Stimulated activated naive CD8-positive, alpha-beta T cell treated with anti-CD3 and anti-CD28 coated beads, Interleukin-15, amount 100 ng/mL, for 72 hours (primary cell): ENCODE measurements at regions not wholly inside any gene's neighbourhood (a gene's known extent, or its start where the extent isn't known, plus 50 kb on each side); places are given as distances from the start of the nearest gene placed in this dataset.

Experiments used
- ATAC-seq: fragments of 150-1000 bp; cut with Tn5 transposase; 2 replicates; pipeline ENCODE4 v1.10.0; 2021; ENCODE audit warnings: mild to moderate bottlenecking, moderate library complexity
- DNase-seq, 2 donors: peaks; one replicate each; pipeline ENCODE4 v3.0.0; 2021 to 2022
- H3K27ac Mint-ChIP-seq, 2 donors: one replicate each; pipeline ENCODE4 v1.8.0; 2022; ENCODE audit warnings: mild to moderate bottlenecking in 2 of 2, mixed read lengths in 2 of 2, moderate library complexity in 2 of 2
- H3K27me3 Mint-ChIP-seq: one replicate; pipeline ENCODE4 v1.8.0; 2022; ENCODE audit warnings: mixed read lengths
- H3K4me1 Mint-ChIP-seq: one replicate; pipeline ENCODE4 v1.8.0; 2022; ENCODE audit warnings: mild to moderate bottlenecking, mixed read lengths
- H3K4me3 Mint-ChIP-seq, 2 donors: one replicate each; pipeline ENCODE4 v1.8.0; 2022; ENCODE audit warnings: mild to moderate bottlenecking in 2 of 2, mixed read lengths in 2 of 2, moderate library complexity in 1 of 2
- H3K9me3 Mint-ChIP-seq, 2 donors: one replicate each; pipeline ENCODE4 v1.8.0; 2022; ENCODE audit warnings: mixed read lengths in 2 of 2

GRCh38 chr11:91967691-91968045 lies 256.9 kb upstream of the FAT3 start:
- peaks cover 18 to 22% of the 10 kb centered on the region in 2 donors for H3K9me3 Mint-ChIP-seq
- no peaks in the 10 kb centered on the region for H3K27me3 Mint-ChIP-seq
- H3K4me1 Mint-ChIP-seq, result no peaks in the 10 kb centered on the region
- DNase-seq (no peak), ATAC-seq (no peak)
- H3K4me3 Mint-ChIP-seq, result no peak overlapping the region
- H3K27ac Mint-ChIP-seq, result no peak overlapping the region

- DNase-seq, result no peak
- no peak overlapping the region for H3K4me3 Mint-ChIP-seq
- no peak overlapping the region for H3K27ac Mint-ChIP-seq
- no peak for ATAC-seq
- H3K9me3 Mint-ChIP-seq, result peaks cover 18 to 25% of the 10 kb centered on the region in 2 donors
- H3K4me1 Mint-ChIP-seq, result no peaks in the 10 kb centered on the region
- H3K27me3 Mint-ChIP-seq, result no peaks in the 10 kb centered on the region
Measured at GRCh38 chr11:91967026-91967690, 257.5 kb upstream of the FAT3 start.

- Mint-ChIP-seq H3K4me1 (no peaks in the 10 kb centered on the region), H3K9me3 (peaks cover 17 to 22% of the 10 kb centered on the region in 2 donors), H3K27me3 (no peaks in the 10 kb centered on the region), H3K4me3 (no peak overlapping the region), H3K27ac (no peak overlapping the region)
- no peak for DNase-seq
- no peak for ATAC-seq
Measured at GRCh38 chr11:91966368-91966767, 258.2 kb upstream of the FAT3 start.

DNA sequence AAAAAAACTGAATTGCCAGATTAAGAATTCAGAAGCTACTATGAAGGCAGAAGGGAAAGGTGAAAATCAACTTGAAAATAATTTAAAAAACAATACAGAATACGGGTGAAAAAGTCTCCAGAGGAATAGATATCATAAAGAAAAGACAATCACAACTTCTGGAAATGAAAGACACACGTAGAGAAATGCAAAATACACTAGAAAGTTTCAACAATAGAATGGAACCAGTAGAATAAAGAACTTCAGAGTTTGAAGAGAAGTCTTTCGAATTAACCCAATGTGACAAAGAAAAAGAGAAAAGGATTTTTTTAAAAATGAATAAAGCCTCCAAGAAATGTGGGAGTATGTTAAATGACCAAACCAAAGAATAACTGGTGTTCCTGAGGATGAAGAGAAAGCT lies 263.8 kb upstream of the FAT3 start:
- Mint-ChIP-seq H3K4me3 (no peak overlapping the region), H3K27me3 (no peaks in the 10 kb centered on the region), H3K4me1 (no peaks in the 10 kb centered on the region), H3K9me3 (peaks cover 34 to 48% of the 10 kb centered on the region in 2 donors), H3K27ac (no peak overlapping the region)
- DNase-seq (no peak), ATAC-seq (no peak)

- Mint-ChIP-seq H3K4me1 (no peaks in the 10 kb centered on the region), H3K27me3 (no peaks in the 10 kb centered on the region), H3K4me3 (no peak overlapping the region), H3K27ac (peak overlapping the region in 1 of 2 donors; percentile 92), H3K9me3 (peaks cover 26 to 48% of the 10 kb centered on the region in 2 donors)
- DNase-seq (no peak), ATAC-seq (no peak)
Measured at GRCh38 chr11:91959411-91959810, 265.2 kb upstream of the FAT3 start.

- H3K4me1 Mint-ChIP-seq, result no peaks in the 10 kb centered on the region
- H3K27ac Mint-ChIP-seq, result no peak overlapping the region
- ATAC-seq, result no peak
- no peak for DNase-seq
- peaks cover 17 to 35% of the 10 kb centered on the region in 2 donors for H3K9me3 Mint-ChIP-seq
- no peak overlapping the region for H3K4me3 Mint-ChIP-seq
- H3K27me3 Mint-ChIP-seq, result no peaks in the 10 kb centered on the region
Measured at GRCh38 chr11:91956711-91957110, 267.9 kb upstream of the FAT3 start.

- Mint-ChIP-seq H3K4me3 (no peak overlapping the region), H3K27me3 (no peaks in the 10 kb centered on the region)
Measured at GRCh38 chr11:91955206-91955605, 269.4 kb upstream of the FAT3 start.

GRCh38 chr11:91952056-91952455 lies 272.6 kb upstream of the FAT3 start:
- peaks cover 11 to 22% of the 10 kb centered on the region in 2 donors for H3K9me3 Mint-ChIP-seq
- H3K4me3 Mint-ChIP-seq, result no peak overlapping the region
- ATAC-seq (no peak), DNase-seq (no peak)
- H3K27ac Mint-ChIP-seq, result no peak overlapping the region
- no peaks in the 10 kb centered on the region for H3K4me1 Mint-ChIP-seq
- H3K27me3 Mint-ChIP-seq, result no peaks in the 10 kb centered on the region

More at GRCh38 chr11:91955206-91955605, 269.4 kb upstream of the FAT3 start:
- Mint-ChIP-seq H3K4me1 (no peaks in the 10 kb centered on the region), H3K9me3 (peaks cover 5 to 28% of the 10 kb centered on the region in 2 donors), H3K27ac (no peak overlapping the region)
- DNase-seq (no peak), ATAC-seq (no peak)

GRCh38 chr11:91947215-91947820 lies 277.3 kb upstream of the FAT3 start:
- no peak for DNase-seq
- Mint-ChIP-seq H3K27ac (no peak overlapping the region), H3K27me3 (no peaks in the 10 kb centered on the region), H3K4me1 (no peaks in the 10 kb centered on the region), H3K9me3 (peaks cover 11 to 25% of the 10 kb centered on the region in 2 donors), H3K4me3 (no peak overlapping the region)
- no peak for ATAC-seq

GRCh38 chr11:91946397-91946951 lies 278.1 kb upstream of the FAT3 start:
- DNase-seq, result no peak
- Mint-ChIP-seq H3K4me1 (no peaks in the 10 kb centered on the region), H3K27me3 (no peaks in the 10 kb centered on the region), H3K4me3 (no peak overlapping the region), H3K27ac (no peak overlapping the region), H3K9me3 (peaks cover 11 to 25% of the 10 kb centered on the region in 2 donors)
- no peak for ATAC-seq

DNA sequence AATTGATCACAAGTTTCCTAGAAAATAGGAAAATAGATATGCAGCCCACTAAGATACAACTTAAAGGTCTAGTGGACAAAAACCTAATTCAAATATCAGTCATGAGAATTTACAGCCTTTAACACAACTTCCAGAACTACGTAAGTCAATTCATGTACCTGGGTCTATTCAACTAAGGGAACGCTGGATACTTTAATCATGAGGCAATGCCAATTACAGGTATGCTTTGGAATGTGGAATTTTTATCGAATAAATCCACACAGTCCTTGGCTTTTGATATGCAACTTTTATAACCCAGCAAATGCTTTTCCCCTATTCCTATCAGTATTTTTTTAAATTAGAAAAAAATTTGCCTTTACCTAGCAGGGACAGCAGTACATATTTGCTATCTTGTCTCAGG lies 289.5 kb upstream of the FAT3 start:
- Mint-ChIP-seq H3K27ac (no peak overlapping the region), H3K9me3 (peaks cover 12 to 16% of the 10 kb centered on the region in 2 donors), H3K27me3 (no peaks in the 10 kb centered on the region), H3K4me3 (no peak overlapping the region), H3K4me1 (no peaks in the 10 kb centered on the region)
- no peak for DNase-seq
- no peak for ATAC-seq

DNA sequence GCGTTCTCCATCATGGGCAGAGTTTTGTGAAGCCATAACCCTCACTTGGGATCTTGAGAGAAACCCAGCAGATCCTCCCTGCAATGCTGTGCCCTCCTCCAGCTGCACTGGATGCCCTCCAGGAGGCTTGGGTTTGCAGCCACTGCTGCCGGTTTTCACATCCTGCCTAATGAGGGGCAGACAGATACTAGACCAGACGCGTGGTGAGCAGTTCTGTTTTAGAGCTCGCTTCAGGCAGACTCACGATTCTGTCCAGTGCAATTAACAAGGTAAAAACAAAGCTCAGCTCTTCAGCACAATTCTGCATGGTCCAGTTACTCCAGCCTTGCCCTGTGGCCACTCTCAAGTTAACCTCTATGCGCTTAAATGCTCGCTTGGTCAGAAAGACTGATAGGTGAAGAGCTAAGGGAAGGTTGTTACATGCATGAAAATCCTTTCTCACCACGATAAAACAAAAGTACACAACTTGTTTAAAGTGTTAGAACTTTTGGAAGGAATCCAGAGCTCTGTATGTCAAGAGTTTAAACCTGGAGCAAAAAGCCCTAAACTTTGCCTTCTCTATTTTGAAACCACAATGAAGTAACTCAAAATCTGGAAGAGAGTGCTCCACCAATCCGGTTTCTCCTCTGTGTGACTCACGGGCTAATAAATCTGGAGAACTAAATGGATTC lies 292.3 kb upstream of the FAT3 start:
- ATAC-seq (no peak), DNase-seq (no peak)
- no peak overlapping the region for H3K27ac Mint-ChIP-seq
- H3K4me1 Mint-ChIP-seq, result no peaks in the 10 kb centered on the region
- no peak overlapping the region for H3K4me3 Mint-ChIP-seq
- H3K27me3 Mint-ChIP-seq, result no peaks in the 10 kb centered on the region
- H3K9me3 Mint-ChIP-seq, result peaks cover 12 to 16% of the 10 kb centered on the region in 2 donors

- Mint-ChIP-seq H3K4me1 (no peaks in the 10 kb centered on the region), H3K27ac (no peak overlapping the region), H3K27me3 (no peaks in the 10 kb centered on the region), H3K4me3 (no peak overlapping the region), H3K9me3 (peaks cover 6 to 24% of the 10 kb centered on the region in 2 donors)
- no peak for ATAC-seq
- DNase-seq, result no peak
Measured at GRCh38 chr11:91927448-91927847, 297.2 kb upstream of the FAT3 start.

DNA sequence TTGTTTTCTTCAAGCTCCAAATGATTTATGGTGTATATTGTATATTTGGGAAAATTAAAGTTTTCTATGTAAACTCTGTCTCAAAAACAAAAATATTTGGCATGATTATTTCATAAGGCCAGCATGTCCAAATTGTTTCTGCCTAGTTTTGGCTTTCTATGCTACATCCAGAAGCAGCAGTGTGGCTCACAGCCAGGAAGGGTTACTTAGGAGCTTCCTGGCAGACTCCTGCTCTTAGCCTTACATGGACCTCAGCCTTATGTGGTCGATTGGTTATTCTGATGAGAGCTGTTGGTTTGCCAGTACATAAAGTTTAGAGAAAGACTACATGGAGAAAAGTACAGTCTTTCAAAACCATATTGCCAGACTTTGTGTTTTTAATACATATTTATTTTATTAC lies 297.7 kb upstream of the FAT3 start:
- ATAC-seq (no peak), DNase-seq (no peak)
- peaks cover 6 to 21% of the 10 kb centered on the region in 2 donors for H3K9me3 Mint-ChIP-seq
- no peak overlapping the region for H3K4me3 Mint-ChIP-seq
- no peak overlapping the region for H3K27ac Mint-ChIP-seq
- no peaks in the 10 kb centered on the region for H3K27me3 Mint-ChIP-seq
- no peaks in the 10 kb centered on the region for H3K4me1 Mint-ChIP-seq

DNA sequence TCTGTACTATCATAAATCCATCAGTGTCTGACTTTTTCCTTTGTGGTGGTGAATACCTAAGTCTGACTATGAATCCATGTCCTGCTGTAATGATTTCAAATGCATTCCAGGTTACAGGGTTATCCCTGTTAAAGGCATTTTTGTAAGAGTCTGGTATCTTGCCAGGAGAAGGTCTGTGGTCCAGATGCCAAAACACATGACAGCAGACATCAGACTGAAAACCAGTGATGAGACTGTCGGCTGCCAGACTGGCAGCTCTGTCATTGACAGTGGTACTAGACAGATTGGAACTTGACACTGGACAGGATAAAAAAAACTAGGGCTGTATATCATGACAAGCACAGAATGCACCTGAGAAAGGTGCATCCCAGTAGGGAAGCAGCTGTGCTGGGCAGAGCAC lies 301.8 kb upstream of the FAT3 start:
- H3K9me3 Mint-ChIP-seq, result peaks cover 4 to 7% of the 10 kb centered on the region in 2 donors
- no peaks in the 10 kb centered on the region for H3K4me1 Mint-ChIP-seq
- DNase-seq (no peak), ATAC-seq (no peak)
- H3K27me3 Mint-ChIP-seq, result no peaks in the 10 kb centered on the region
- no peak overlapping the region for H3K4me3 Mint-ChIP-seq
- H3K27ac Mint-ChIP-seq, result no peak overlapping the region

GRCh38 chr11:91921974-91922373 lies 302.6 kb upstream of the FAT3 start:
- Mint-ChIP-seq H3K9me3 (peaks cover 4 to 7% of the 10 kb centered on the region in 2 donors), H3K4me3 (no peak overlapping the region), H3K27ac (no peak overlapping the region), H3K27me3 (no peaks in the 10 kb centered on the region), H3K4me1 (no peaks in the 10 kb centered on the region)
- DNase-seq, result no peak
- no peak for ATAC-seq
